Nephron progenitor cell (in vitro differentiated cells): ENCODE measurements at regions not wholly inside any gene's neighbourhood (a gene's known extent, or its start where the extent isn't known, plus 50 kb on each side); places are given as distances from the start of the nearest gene placed in this dataset.
"Not testable (repeated sequence)": the region's sequence is repeated elsewhere in the genome, so short reads cannot be mapped to it uniquely, and the experiment has no call there.

Experiments
- DNase-seq: peaks from one replicate; pipeline ENCODE4 v3.0.0; 2021
- H3K27ac Mint-ChIP-seq: 2 replicates; pipeline ENCODE4 v1.8.0; 2021; ENCODE audit warnings: mild to moderate bottlenecking, moderate library complexity, mixed read lengths
- H3K27me3 Mint-ChIP-seq: 2 replicates; pipeline ENCODE4 v1.8.0; 2021; ENCODE audit warnings: mild to moderate bottlenecking, low read depth, mixed read lengths; ENCODE audit not compliant: poor library complexity
- H3K36me3 Mint-ChIP-seq: 2 replicates; pipeline ENCODE4 v1.8.0; 2021; ENCODE audit warnings: low read depth, mixed read lengths
- H3K4me1 Mint-ChIP-seq: 2 replicates; pipeline ENCODE4 v1.8.0; 2021; ENCODE audit warnings: mixed read lengths
- H3K4me3 Mint-ChIP-seq: 2 replicates; pipeline ENCODE4 v1.8.0; 2021; ENCODE audit warnings: mild to moderate bottlenecking, moderate library complexity, mixed read lengths
- H3K9me3 Mint-ChIP-seq: 2 replicates; pipeline ENCODE4 v1.8.0; 2021; ENCODE audit warnings: mild to moderate bottlenecking, moderate library complexity, mixed read lengths
- CTCF ChIP-seq: fragments of 200-600 bp; sonication (generic); IDR thresholded peaks from 2 replicates; pipeline ENCODE4 v1.5.0; 2021; ENCODE audit warnings: antibody characterized with exemption

DNA sequence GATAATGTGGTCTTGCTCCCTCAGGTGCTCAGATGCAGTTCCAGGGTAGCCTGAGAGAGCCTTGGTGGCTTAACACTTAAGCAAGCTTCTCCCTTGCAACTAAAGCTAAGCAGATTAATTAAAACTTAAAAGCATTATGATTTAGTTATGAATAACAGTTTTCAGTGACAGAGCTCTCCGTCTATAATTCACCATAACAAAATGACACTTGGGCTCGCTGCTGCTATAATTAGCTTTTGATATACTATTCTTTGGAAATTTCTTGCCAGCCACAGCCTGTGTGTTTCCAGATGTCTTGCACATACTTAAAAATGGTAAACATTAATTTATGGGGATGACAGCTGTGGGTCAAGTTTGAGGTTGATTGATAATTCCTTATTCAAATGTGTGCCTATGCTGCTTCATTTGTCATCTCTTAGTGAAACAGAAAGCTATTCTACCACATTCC is 380.5 kb downstream of the TFAP2B start:
- H3K27me3 Mint-ChIP-seq = peaks cover 4% of the 10 kb centered on the region
- H3K4me3 Mint-ChIP-seq = no peak overlapping the region
- H3K9me3 Mint-ChIP-seq = peaks cover 1% of the 10 kb centered on the region
- H3K36me3 Mint-ChIP-seq = no peaks in the 10 kb centered on the region
- H3K27ac Mint-ChIP-seq = no peak overlapping the region
- no peak for TF ChIP-seq CTCF
- no peaks in the 10 kb centered on the region for H3K4me1 Mint-ChIP-seq
- DNase-seq = no peak

DNA sequence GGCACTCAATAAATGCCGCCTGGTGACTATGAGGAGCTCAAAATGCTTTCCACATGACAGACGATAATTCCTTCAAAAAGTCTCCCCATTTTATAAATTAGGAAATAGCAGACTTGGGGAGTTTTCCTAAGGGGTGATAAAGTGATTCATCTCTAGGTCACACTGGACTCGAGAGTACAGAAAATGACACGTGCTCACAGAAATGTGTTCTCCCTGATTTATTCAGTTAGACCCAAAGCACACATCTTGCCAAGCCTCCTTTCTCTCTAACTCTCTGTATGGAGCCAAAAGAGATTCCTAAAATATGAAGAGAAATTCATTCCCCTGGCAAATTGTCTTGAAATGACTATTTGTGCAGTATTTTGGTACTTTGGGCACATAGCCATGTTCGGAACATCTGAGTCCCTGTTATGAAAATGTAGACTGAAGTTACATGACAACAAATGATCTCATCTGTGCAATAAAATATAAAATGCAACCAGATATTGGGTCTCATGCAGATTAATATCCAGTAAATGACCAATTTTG is 381.1 kb downstream of the TFAP2B start:
- no peaks in the 10 kb centered on the region for H3K36me3 Mint-ChIP-seq
- no peaks in the 10 kb centered on the region for H3K4me1 Mint-ChIP-seq
- no peak overlapping the region for H3K27ac Mint-ChIP-seq
- no peaks in the 10 kb centered on the region for H3K9me3 Mint-ChIP-seq
- no peak for TF ChIP-seq CTCF
- peaks cover 4% of the 10 kb centered on the region for H3K27me3 Mint-ChIP-seq
- H3K4me3 Mint-ChIP-seq = no peak overlapping the region
- DNase-seq = no peak

- Mint-ChIP-seq H3K27me3 (peaks cover 4% of the 10 kb centered on the region), H3K27ac (no peak overlapping the region), H3K9me3 (no peaks in the 10 kb centered on the region), H3K4me3 (no peak overlapping the region), H3K4me1 (no peaks in the 10 kb centered on the region), H3K36me3 (no peaks in the 10 kb centered on the region)
- TF ChIP-seq CTCF = no peak
- no peak for DNase-seq
Observed at GRCh38 chr6:51200676-51201075, 382.0 kb downstream of the TFAP2B start.

DNA sequence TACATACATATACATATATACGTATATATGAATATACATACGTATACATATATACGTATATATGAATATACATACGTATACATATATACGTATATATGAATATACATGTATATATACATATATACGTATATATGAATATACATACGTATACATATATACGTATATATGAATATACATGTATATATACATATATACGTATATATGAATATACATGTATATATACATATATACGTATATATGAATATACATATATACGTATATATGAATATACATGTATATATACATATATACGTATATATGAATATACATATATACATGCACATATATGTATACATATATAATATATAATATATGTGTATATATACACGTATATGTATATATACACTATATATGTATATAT is 384.0 kb downstream of the TFAP2B start:
- not testable (repeated sequence) for H3K27me3 Mint-ChIP-seq, DNase-seq, H3K9me3 Mint-ChIP-seq, H3K36me3 Mint-ChIP-seq, H3K27ac Mint-ChIP-seq, H3K4me1 Mint-ChIP-seq, H3K4me3 Mint-ChIP-seq

DNA sequence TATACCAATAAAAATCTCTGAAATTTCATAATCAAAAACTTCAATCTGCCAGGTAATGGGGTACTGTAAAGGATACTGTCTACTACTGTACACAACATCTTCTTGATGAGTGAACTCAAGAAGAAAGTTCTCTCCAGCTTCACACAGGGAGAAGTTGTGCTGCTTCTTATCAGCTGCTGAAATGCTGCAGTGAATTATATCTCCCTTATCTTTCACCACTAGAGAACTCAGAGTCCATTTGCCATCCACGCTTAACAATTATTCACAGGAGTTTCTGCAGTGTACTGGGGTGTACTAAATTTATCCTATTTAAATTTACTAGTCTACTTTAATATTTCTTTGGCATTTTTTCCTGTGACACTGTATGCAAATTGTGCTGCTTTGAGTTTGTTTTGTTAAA is 384.8 kb downstream of the TFAP2B start:
- Mint-ChIP-seq H3K4me3 (no peak overlapping the region), H3K27ac (no peak overlapping the region), H3K4me1 (no peaks in the 10 kb centered on the region), H3K9me3 (no peaks in the 10 kb centered on the region), H3K36me3 (no peaks in the 10 kb centered on the region), H3K27me3 (peaks cover 9% of the 10 kb centered on the region)
- TF ChIP-seq CTCF = no peak
- no peak for DNase-seq

GRCh38 chr6:51206686-51207085 is 388.0 kb downstream of the TFAP2B start:
- not testable (repeated sequence) for H3K9me3 Mint-ChIP-seq, H3K27ac Mint-ChIP-seq, DNase-seq, H3K36me3 Mint-ChIP-seq, H3K4me3 Mint-ChIP-seq, H3K4me1 Mint-ChIP-seq, H3K27me3 Mint-ChIP-seq

DNA sequence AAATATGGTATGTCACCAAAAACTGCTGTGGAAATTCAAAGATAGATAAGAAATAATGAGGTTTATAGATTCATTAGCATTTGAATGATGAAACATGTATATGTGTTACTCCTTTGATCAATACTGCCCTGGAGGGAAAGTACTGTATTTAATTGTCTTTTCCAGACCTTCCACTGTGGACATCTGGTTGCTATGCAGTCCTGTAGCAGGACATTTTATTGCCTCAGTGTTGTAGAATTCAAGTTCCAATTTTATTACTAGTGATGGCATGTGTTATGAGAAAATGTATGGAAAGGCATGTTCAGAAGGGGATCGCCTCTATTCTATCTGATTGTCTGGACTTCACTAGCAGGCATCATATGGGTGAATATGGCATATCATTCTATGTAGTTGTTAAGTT is 391.0 kb downstream of the TFAP2B start:
- H3K4me3 Mint-ChIP-seq = no peak overlapping the region
- no peaks in the 10 kb centered on the region for H3K9me3 Mint-ChIP-seq
- no peak overlapping the region for H3K27ac Mint-ChIP-seq
- H3K4me1 Mint-ChIP-seq = peaks cover 12% of the 10 kb centered on the region
- H3K36me3 Mint-ChIP-seq = no peaks in the 10 kb centered on the region
- DNase-seq = no peak
- TF ChIP-seq CTCF = no peak
- peaks cover 18% of the 10 kb centered on the region for H3K27me3 Mint-ChIP-seq
